GM21717 (cell line): ENCODE measurements at regions not wholly inside any gene's neighbourhood (a gene's known extent, or its start where the extent isn't known, plus 50 kb on each side); places are given as distances from the start of the nearest gene placed in this dataset.
"Not testable (repeated sequence)": the region's sequence is repeated elsewhere in the genome, so short reads cannot be mapped to it uniquely, and the experiment has no call there.

Experiments used
- ATAC-seq: cut with Tn5 transposase; IDR thresholded peaks from one replicate; pipeline ENCODE4 v1.9.1; 2021; ENCODE audit warnings: mild to moderate bottlenecking, moderate library complexity; ENCODE audit not compliant: unreplicated experiment

DNA sequence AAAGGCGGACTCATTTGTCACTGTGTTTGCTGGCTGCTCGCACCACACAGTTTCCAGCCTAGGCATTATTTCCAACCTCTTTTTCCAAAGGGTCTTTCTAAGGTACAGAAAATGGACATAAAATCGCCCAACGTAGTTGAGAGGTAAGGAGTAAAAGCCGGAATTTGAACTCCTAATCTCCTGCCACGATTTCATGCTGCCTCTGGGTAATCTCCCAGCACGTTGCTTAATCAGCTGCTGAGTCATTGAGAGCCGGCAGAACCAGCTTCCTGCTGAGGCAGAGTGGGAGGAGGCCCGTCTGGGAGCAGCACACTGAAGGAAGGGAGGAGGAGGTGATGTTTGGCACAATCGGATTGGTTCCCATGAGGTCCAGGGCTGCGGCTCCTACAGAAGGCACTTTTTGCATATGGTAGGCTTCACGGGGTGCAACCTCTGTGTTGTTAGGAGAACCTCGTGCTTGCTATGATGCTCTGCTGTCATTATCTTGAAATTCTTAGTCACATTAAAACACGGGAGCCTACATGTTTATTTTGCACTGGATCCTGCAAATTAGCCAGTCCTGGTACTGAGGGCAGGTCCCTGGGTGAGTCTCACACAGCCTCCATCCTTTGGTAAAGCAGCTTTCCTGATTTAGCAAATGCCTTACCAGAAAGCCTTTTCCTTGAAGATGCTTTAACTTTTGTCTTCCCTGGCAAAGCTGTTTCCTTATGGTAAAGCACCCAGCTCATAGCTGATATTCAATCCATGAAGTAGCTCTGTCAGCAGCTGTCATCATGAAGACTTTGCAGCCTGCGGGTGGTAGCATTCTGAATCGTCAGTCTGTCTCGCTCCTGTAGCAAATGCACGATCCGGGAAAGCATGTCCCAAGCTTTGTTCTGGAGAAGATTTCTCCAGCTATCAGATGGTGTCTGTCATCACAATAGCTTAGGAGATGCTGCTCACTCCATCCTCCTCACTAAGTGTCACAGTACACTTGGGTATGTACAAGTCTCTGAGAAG, 191.6 kb upstream of the MSX2 start:
- ATAC-seq = no peak

DNA sequence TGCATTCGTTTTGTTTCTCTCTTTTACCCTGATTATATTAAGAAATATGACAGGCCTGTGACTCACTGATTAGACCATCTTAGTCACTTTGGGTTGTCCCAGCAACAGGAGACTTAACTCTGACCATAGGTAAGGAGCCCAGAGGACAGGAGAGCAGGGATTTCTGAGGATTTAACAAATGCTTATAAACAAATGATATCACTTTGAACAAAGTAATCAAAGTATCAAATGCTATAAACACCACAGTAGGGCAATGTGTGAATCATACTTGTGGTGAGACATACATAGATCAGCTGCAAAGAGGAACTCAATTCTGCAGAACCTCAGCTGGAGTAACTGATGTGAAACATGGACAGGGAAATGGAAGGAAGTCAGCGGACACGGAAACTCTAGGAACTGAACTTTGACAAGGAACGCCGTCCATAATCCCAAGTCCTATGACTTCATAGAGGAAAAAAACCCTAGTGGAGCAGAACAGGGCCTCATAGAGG, 190.6 kb upstream of the MSX2 start:
- no peak for ATAC-seq

DNA sequence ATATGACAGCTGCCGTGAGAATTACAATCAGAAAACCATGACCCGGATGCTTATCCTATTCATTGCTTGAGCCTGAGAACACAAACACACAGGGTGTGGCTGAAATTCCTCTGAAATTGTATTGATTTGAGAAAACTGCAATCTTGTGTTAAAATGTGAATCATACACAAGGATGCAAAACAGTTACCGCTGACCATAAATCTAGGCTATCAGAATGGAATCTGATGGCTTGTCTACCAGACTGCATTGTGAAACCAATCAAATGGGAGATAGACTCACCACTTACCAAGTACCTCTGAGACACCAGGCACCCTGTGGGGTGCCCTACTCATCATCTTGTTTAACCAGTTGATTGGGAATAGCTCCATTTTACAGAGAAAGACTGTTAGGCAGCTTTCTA, 188.7 kb upstream of the MSX2 start:
- no peak for ATAC-seq

DNA sequence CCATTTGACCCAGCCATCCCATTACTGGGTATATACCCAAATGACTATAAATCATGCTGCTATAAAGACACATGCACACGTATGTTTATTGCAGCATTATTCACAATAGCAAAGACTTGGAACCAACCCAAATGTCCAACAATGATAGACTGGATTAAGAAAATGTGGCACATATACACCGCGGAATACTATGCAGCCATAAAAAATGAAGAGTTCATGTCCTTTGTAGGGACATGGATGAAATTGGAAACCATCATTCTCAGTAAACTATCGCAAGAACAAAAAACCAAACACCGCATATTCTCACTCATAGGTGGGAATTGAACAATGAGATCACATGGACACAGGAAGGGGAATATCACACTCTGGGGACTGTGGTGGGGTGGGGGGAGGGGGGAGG, 184.6 kb upstream of the MSX2 start:
- not testable (repeated sequence) for ATAC-seq

DNA sequence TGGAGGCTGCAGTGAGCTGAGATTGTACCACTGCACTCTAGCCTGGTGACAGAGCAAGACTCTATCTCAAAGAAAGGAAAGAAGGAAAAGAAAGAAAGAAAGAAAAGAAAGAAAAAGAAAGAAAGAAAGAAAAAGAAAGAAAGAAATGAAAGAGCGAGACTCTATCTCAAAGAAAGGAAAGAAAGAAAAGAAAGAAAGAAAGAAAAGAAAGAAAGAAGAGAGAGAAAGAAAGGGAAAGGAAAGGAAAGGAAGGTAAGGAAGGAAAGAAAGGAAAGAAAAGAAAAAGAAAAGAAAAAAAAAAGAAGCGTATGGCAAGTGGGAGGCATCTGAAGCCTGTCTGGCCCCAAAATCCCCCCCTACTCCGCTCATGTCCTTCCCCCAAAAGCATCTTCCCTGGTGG, 182.3 kb upstream of the MSX2 start:
- no peak for ATAC-seq

DNA sequence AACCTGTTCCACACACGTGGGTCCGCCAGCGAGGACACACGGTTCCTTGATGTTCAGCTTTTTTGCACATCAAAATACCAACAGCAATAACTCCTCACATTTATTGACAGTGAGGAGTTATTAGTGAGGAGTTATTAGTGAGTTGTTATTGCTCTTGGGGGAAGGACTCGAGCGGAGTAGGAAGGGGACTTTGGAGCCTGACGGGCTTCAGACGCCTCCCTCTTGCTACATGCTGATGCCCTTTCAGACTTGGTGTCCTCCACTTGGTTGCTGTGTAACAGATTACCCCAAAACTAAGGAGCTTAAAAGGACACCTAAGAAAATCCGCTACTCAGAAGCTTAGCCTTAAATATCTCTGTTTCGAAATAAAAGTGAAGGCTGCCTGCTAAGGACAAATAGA, 181.9 kb upstream of the MSX2 start:
- ATAC-seq = no peak

DNA sequence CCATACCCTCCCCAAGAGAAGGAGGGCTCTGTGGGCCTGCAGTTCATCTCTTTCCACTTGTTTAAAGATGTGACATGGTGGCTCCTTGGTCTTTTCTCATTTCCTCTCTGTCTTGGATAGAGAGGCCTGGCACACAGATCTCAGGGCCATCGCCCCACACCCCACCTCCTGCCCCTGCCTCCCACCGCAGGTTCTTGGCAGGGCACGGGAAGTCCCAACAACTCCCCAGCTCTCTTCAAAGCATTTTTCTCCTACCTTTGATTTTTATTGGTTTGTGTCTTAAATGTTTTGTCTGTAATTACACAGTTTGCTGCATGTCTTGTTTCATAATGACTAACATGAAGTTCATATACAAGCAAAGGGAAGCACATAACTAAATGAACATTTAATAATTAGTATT, 178.5 kb upstream of the MSX2 start:
- ATAC-seq = no peak

DNA sequence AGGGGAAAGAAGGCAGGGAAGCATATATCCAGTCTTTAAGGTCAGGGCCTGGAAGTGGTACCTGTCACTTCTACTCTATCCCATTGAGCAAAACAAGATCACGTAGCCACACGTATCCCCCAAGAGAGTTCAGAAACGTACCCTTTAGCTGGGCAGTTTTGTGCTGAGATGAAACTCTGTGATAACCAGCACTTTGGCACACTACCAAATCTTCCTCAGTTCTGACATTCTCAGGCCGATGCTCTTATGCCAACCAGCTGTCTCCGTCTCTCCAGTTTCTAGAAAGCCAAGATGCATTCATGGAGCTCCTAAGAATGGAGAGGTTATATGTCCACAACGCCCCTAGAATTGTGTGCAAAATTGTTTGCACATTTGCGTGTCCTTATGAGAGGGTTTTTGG, 176.6 kb upstream of the MSX2 start:
- no peak for ATAC-seq

DNA sequence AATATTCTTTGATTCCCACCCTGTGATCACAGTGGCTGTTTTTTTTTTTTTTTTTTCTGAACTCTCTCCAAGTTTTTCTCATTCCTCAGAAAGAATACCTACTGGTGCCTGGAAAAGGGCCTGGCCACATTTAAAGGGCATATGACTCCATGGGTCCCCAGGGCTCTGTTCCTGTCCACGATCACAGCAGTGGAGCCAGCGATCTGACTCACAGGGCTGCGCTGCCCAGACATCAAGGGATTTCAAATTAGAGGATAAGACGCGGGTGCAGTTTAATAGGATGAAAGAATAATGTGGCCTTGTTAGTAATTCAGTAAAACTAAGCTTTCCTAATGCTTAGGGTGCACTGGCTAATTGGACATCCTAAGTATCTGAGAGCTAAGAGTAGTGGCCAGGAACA, 175.1 kb upstream of the MSX2 start:
- ATAC-seq = no peak

DNA sequence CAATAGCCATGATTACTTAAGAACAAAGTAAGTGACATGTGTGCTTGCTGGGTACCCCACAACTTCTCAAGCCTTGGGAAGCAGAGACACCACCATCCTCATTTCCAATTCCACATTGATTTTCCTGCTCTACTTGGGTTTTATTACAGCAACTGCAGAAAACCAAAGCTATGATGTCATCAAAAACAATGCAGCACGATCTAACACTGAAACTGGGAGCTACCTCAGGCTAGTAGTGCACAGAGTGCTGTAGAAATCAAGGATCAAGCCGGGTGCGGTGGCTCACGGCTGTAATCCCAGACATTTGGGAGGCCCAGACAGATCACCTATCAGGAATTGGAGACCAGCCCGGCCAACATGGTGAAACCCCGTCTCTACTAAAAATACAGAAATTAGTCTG, 174.4 kb upstream of the MSX2 start:
- no peak for ATAC-seq

DNA sequence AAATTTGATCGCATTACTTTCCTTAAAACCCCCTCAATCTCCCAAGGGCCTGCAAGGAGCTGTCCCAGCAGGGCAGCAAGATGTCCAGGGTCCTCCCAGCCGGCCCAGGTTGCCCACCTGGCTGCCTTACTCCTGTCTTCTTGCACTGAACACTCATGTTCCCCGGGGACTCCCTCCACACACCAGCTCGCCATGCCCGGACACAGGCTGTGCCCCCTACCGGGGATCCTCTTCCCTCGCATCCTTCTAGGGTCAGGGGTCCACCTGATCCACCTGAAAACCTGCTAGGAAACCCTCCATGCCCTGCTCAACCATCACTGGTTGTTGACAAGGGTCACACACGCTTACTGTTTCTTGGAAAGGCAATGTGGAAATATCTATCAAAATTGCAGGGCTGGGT, 172.0 kb upstream of the MSX2 start:
- ATAC-seq = no peak

DNA sequence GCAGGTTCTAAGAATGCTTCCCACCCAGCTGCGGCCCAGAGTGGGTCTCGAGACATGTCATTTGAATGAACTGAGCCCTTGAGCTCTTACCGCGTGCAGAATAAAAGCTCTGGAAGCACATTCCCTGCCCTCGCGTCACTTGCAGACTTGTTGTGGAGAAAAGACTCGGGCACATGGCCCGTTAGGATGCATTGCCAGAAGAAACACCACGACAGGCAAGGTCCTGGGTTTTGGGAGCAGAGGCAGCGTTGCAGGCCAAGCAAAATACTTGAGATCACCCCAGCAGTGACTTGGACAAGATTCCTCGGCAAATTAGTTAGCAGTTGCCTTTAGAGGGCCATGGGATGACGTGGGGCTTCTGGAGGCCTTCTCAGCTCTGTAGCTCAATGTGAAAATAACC, 170.8 kb upstream of the MSX2 start:
- no peak for ATAC-seq

DNA sequence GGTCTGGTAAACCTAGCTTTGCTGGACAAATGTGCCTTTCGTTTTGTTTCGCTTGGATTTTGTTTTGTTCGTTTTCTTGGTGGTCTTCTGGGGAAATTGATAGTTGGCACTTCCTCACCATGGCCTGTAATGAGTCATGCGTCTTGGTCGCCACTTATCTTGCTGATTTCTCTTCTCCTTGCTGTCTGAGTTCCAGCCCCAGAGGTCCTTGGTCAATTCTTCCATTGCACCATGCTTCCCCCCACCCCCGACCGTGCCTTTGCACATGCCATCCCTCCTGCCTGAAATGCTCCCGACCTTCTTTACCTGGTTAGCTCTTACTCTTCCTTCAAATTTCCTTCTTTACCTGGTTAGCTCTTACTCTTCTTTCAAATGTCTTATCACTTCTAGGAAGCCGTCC, 168.7 kb upstream of the MSX2 start:
- no peak for ATAC-seq

DNA sequence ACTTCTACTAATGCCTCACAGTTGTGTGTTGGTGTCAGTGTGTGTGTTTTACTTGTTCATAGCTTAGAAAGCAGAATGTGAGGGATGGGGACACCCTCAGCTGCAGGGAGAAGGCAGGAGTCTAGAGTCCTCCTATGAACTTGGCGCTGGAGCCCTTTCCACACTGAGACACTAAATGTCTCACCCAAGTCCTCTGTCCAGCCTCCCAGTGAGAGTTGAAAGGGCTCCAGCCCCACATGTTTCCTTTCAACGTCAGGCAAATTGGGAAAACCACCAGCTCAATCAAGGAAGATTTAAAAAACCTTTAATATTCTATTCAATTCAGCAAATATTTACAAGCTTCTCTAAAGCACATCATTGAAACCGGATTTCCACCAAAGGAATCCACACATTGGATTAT, 167.6 kb upstream of the MSX2 start:
- no peak for ATAC-seq

DNA sequence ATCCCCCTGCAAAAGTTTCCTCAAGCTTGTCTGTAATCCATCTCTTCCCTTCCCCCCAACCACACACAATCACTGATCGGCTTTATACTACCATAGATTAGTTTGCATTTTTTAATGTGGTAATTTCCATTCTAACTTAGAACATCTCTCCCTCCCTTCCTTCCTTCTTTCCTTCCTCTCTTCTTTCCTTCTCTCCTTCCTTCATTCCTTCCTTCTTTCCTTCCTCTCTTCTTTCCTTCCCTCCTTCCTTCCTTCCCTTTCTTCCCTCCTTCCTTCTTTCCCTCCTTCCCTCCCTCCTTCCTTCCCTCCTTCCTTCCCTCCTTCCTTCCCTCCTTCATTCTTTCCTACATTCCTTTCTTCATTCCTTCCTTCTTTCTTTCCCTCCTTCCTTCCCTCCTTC, 166.2 kb upstream of the MSX2 start:
- no peak for ATAC-seq

DNA sequence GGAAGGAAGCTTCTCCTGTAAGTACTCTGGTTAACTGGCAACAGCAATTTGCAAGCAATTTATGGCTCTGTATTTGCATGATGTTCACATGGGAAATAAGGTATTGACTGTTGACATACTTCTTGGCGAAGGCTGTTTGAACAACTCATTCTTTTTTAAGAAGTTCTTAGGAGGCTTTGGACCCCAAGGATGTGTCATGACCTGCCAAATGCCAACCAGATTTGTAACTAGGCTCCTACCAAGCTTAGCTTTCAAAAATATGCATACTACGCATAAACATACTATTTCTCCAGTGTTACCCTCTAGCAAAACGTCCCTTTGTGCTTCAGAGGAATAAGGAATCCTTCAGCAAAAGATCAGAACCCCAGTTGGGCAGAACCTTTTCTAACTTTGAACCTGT, 165.2 kb upstream of the MSX2 start:
- ATAC-seq = no peak

DNA sequence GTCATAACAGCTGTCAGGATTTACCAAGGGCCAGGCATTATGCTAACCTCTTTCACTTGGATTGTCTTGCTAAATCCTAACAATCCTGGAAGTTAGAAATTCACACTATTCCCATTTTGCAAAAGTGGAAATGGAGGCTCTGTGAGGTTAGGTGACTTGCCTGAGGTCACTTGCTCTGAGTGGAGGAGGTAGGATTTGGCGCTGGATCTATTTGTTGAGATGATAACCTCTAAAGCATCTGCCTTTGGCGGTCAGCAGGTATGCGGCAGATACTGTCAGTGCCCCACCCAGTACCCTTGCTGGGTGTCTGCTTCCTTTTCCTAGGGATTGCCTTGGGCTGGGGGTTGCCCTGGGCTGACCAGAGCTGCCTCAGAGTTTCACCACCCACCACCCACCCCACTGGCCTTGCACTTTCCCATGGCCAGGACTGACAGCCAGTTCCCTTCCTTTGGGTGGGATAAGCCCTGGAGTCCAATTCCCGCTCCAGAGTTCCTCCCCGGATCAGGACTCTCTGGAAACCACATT, 164.8 kb upstream of the MSX2 start:
- no peak for ATAC-seq

DNA sequence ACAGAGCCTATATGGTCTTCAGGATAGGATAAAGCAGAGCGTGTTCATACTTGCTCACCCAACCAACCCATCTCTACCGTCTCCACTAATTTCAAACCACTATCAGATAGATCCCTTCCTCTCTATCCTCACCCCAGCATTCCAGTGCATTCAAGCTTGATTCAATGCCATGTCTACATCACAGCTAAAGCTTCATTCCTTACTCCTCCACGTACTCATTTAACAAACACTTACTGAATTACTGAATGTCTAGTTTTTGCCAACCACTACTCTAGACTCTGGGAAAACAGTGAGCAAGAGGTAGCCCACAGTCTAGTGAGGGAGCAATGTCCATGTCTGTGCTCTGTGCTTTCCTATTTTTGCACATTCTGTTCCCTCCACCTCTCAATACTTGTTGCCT, 163.5 kb upstream of the MSX2 start:
- ATAC-seq = no peak

DNA sequence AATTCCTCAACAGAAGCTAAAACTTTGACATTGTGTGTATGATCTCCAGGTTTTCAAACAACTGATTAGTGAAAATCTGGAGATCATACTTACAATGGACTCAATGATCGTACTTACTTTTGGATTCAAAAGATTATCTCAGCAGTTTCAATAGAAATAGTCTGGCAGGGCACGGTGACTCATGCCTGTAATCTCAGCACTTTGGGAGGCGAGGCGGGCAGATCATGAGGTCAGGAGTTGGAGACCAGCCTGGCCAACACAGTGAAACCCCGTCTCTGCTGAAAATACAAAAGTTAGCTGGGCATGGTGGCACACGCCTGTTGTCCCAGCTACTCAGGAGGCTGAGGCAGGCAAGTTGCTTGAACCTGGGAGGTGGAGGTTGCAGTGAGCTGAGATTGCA, 161.3 kb upstream of the MSX2 start:
- not testable (repeated sequence) for ATAC-seq

DNA sequence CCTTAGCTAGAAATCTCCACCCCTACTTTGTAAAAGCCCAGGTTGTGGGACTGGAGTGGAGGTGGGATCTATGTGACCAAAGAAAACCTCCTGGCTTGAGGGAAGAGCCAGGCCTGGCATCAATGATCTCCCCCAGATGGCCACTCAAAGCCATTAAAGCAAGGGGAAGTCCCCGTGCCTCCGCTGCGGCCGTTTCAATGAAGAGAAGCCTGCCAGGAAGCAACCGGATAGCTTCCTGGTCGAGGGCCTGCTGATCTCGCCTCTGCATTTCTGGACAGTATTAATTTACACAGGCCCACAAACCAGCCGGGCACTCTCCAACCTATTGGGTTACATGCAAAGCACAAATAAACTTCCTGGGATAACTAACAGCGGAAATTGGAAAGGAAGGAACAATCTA, 160.5 kb upstream of the MSX2 start:
- no peak for ATAC-seq

DNA sequence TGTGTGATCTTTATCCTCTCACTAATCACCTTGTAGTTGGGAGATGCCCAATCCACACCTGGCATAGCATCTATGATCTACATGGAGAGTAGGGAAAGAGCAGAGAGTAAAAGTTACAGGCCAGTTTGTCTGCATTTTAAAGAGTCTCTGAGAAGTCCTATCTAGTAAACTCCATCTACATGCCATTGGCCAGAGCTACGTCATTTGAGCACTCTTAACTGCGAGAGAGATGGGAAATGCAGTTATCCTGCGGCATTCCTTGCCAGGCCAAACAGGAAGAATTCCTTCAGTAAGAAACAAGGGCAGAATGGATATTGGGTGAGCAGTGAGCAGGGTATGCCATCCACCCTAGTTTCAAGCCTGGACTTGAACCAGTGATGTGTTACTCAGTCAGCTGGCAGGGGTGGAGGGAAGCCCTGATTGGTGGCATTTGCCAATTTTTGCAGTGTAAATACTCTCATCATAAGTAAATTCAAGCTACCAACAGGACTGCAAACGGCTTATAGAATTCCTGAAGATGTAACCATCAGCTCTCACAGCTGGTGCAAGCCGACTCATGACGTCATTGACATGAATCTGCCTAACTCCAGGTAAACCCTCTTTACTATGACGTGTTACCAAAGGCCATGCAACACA, 156.8 kb upstream of the MSX2 start:
- ATAC-seq = no peak

DNA sequence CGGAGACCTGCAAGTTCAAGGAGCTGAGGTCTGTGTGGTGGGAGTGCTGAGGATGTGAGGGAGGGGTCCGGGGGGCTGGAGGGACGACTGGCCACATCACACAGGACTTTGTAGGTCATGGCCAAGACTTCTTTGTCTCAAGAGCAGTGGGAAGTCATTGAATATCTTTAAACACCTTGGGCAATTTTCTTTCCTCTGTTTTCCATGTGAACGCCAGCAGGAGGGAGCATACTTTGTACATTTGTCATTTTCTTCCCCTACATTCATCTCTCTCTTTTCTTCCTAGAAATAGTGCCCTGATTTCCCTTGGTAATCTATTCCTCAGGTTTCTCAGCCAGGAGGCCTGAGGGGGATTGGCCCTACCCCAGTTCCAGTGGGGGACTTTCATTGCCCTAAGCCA, 153.7 kb upstream of the MSX2 start:
- no peak for ATAC-seq
